ENCODE measurements at regions not wholly inside any gene's neighbourhood (a gene's known extent, or its start where the extent isn't known, plus 50 kb on each side); places are given as distances from the start of the nearest gene placed in this dataset.

DNA sequence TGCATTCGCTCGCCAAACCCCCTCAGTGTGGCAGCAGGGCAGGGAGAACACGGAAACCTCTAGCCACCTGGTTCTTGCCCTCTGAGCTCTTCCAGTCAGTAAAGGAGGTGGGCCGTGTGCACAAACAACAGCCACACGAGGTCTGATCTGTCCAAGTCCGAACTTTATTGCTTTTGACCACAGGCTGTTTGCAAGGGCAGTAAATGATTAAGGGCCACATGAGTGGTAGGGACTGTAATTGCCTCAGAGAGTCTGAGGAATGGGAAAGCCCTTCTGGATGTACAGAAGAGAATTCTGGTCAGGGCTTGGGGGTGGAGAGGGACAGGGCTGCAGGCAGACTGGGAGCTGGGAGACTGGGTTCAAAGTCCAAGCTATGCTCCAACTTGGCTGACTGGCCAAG lies 75.7 kb upstream of the LHX1 start (continued):
- TF ChIP-seq ZBTB33 (IDR thresholded peaks at IDR 0.05; ENCODE audit: extremely low read depth, insufficient replicate concordance, low read length) (no peak), TCF7L2 (IDR thresholded peaks at IDR 0.05; ENCODE audit: borderline replicate concordance, extremely low read depth, insufficient read depth, insufficient read length) (no peak), EZH2 (IDR thresholded peaks at IDR 0.05) (no peak)
- TF ChIP-seq, protein P1, sequence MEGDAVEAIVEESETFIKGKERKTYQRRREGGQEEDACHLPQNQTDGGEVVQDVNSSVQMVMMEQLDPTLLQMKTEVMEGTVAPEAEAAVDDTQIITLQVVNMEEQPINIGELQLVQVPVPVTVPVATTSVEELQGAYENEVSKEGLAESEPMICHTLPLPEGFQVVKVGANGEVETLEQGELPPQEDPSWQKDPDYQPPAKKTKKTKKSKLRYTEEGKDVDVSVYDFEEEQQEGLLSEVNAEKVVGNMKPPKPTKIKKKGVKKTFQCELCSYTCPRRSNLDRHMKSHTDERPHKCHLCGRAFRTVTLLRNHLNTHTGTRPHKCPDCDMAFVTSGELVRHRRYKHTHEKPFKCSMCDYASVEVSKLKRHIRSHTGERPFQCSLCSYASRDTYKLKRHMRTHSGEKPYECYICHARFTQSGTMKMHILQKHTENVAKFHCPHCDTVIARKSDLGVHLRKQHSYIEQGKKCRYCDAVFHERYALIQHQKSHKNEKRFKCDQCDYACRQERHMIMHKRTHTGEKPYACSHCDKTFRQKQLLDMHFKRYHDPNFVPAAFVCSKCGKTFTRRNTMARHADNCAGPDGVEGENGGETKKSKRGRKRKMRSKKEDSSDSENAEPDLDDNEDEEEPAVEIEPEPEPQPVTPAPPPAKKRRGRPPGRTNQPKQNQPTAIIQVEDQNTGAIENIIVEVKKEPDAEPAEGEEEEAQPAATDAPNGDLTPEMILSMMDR (IDR thresholded peaks at IDR 0.05 in 2 of 3, conservative IDR thresholded peaks at IDR 0.05 in 1 of 3; ENCODE audit: borderline replicate concordance in 1 of 3, insufficient read depth in 1 of 3, low read depth in 2 of 3, low read length in 2 of 3), result no peak

DNA sequence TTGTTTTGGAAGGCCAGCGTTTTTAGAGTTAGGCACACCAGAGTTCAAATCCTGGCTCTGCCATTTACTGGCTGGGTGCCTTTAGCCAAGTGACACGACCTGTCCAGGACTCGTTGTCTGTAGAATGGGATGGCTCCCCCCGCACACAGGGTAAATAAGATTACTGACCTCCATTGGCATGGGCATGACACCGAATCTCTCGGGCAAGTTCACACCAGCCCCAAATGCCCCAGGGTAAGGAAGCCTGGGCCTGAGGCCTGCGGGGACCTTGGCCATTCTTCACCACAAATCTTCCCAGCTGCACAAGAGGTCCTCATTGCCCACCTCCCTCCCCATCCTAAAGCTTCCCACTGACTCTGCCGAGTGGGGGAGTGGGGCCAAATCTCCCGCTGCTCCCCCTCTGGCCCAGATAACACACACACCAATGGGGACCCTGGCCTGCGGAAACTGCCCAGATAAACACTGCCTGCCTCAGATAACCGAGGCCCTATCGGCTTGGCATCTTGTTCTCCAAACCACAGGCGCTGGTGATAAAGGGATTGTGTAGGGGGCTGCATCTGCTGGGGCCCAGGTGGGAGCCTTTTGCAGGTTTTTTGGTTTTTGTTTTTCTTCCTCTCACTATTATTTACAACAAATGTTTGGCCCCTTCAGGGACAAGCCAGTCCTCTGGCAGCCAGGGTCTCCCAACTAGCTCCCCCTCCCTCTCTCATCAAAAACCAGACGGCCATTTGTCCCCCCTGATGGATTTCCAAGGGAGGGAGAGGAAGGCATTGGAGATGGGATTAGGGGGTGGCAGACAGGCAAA lies 75.0 kb upstream of the LHX1 start:
- ChIA-PET CTCF (no interaction called here), RAD21 (ENCODE audit: low non-redundant PET in 1 of 2, low total read pairs in 2 of 2, uncharacterized antibody in 2 of 2, unreplicated experiment in 2 of 2) (no interaction called here), POLR2A (no interaction called here)
- Histone ChIP-seq H3K9ac (ENCODE audit: low read length) (no peak overlapping the region), H3K27ac (ENCODE audit: low read depth, low read length) (no peak overlapping the region), H3K4me2 (ENCODE audit: low read length) (no peak overlapping the region), H3K9me3 (ENCODE audit: control insufficient read depth in 1 of 2, insufficient read depth in 1 of 2, low read depth in 1 of 2, low read length in 2 of 2) (no peaks in the 10 kb centered on the region), H3K79me2 (ENCODE audit: insufficient read depth, low read length) (no peaks in the 10 kb centered on the region), H3K27me3 (ENCODE audit: insufficient read depth, low read length) (no peaks in the 10 kb centered on the region), H3K4me1 (ENCODE audit: control insufficient read depth in 1 of 2, insufficient read depth in 2 of 2, low read length in 2 of 2) (peaks cover 0 to 11% of the 10 kb centered on the region in 2 experiments; a peak in 2 of 4 replicates), H4K20me1 (ENCODE audit: insufficient read depth) (no peaks in the 10 kb centered on the region), H3K4me3 (replicated peaks in 1 of 2; ENCODE audit: low read depth in 1 of 2, low read length in 2 of 2) (no peak overlapping the region), H2AFZ (ENCODE audit: low read depth, low read length, poor library complexity, severe bottlenecking) (no peak overlapping the region), H3K9me2 (ENCODE audit: insufficient read depth) (no peaks in the 10 kb centered on the region), H3K36me3 (ENCODE audit: control insufficient read depth in 1 of 2, insufficient read depth in 2 of 2, low read length in 2 of 2) (no peaks in the 10 kb centered on the region)
- intact Hi-C loops (cut with micrococcal nuclease), result no loop called here
- DNase-seq (ENCODE audit: low read depth, low spot score) (no peak), ATAC-seq (no peak)
- no TSS peak for BruUV-seq (replicated peaks)
- TF ChIP-seq TCF7L2 (IDR thresholded peaks at IDR 0.05; ENCODE audit: borderline replicate concordance, extremely low read depth, insufficient read depth, insufficient read length) (no peak), FOSL1 (IDR thresholded peaks at IDR 0.05; ENCODE audit: low read depth) (no peak), ATF3 (IDR thresholded peaks at IDR 0.05) (no peak), RAD21 (IDR thresholded peaks at IDR 0.05; ENCODE audit: low read depth) (no peak), SRF (IDR thresholded peaks at IDR 0.05; ENCODE audit: low read depth) (no peak), EGR1 (IDR thresholded peaks at IDR 0.05; ENCODE audit: low read depth) (no peak), JUND (IDR thresholded peaks at IDR 0.05) (no peak), ZNF274 (IDR thresholded peaks at IDR 0.05; ENCODE audit: low read depth, low read length) (no peak), ZBTB33 (IDR thresholded peaks at IDR 0.05; ENCODE audit: extremely low read depth, insufficient replicate concordance, low read length) (no peak), MAX (IDR thresholded peaks at IDR 0.05) (no peak)
- TF ChIP-seq, protein P1 (IDR thresholded peaks at IDR 0.05 in 2 of 3, conservative IDR thresholded peaks at IDR 0.05 in 1 of 3; ENCODE audit: borderline replicate concordance in 1 of 3, insufficient read depth in 1 of 3, low read depth in 2 of 3, low read length in 2 of 3), result no peak
